HFFc6 (cell line): ENCODE measurements at regions not wholly inside any gene's neighbourhood (a gene's known extent, or its start where the extent isn't known, plus 50 kb on each side); places are given as distances from the start of the nearest gene placed in this dataset.

ENCODE experiments used
- DNase-seq: peaks from one replicate; pipeline ENCODE4 v3.0.0-alpha.2; 2018
- H3K27ac Mint-ChIP-seq: 2 replicates; pipeline ENCODE4 v1.8.0; 2020; ENCODE audit warnings: mild to moderate bottlenecking, mixed read lengths
- H3K27me3 Mint-ChIP-seq: 2 replicates; pipeline ENCODE4 v1.8.0; 2021; ENCODE audit warnings: mild to moderate bottlenecking, moderate library complexity, mixed read lengths; ENCODE audit not compliant: insufficient read depth
- H3K36me3 Mint-ChIP-seq: 2 replicates; pipeline ENCODE4 v1.8.0; 2021; ENCODE audit warnings: low read depth, mixed read lengths
- H3K4me1 Mint-ChIP-seq: 2 replicates; pipeline ENCODE4 v1.8.0; 2020; ENCODE audit warnings: low read depth, mixed read lengths
- H3K4me3 Mint-ChIP-seq: 2 replicates; pipeline ENCODE4 v1.8.0; 2020; ENCODE audit warnings: mild to moderate bottlenecking, moderate library complexity, mixed read lengths
- H3K9me3 Mint-ChIP-seq: 2 replicates; pipeline ENCODE4 v1.8.0; 2020; ENCODE audit warnings: mild to moderate bottlenecking, mixed read lengths
- CTCF ChIP-seq: fragments of 200-600 bp; sonication (generic); IDR thresholded peaks from 2 replicates; pipeline ENCODE4 v1.5.0; 2021; ENCODE audit warnings: antibody characterized with exemption, mild to moderate bottlenecking

- Mint-ChIP-seq H3K4me1 (peaks cover 65% of the 10 kb centered on the region), H3K9me3 (no peaks in the 10 kb centered on the region), H3K27me3 (no peaks in the 10 kb centered on the region), H3K27ac (peak overlapping the region; percentile 88; the same call in 1 of the 2 replicates), H3K4me3 (peak overlapping the region; percentile 30; the same call in 1 of the 2 replicates), H3K36me3 (peaks cover 5% of the 10 kb centered on the region; the same call in 1 of the 2 replicates)
- DNase-seq: no peak
- TF ChIP-seq CTCF: no peak
These were observed 167.9 kb downstream of the CAND1 start for GRCh38 chr12:67437011-67437410.

- no peak overlapping the region for H3K27ac Mint-ChIP-seq
- H3K4me1 Mint-ChIP-seq: peaks cover 46% of the 10 kb centered on the region
- H3K9me3 Mint-ChIP-seq: no peaks in the 10 kb centered on the region
- peaks cover 5% of the 10 kb centered on the region; the same call in 1 of the 2 replicates for H3K36me3 Mint-ChIP-seq
- DNase-seq: no peak
- no peaks in the 10 kb centered on the region; the same call in 1 of the 2 replicates for H3K27me3 Mint-ChIP-seq
- no peak overlapping the region for H3K4me3 Mint-ChIP-seq
- TF ChIP-seq CTCF: no peak
These were observed 170.5 kb downstream of the CAND1 start for GRCh38 chr12:67439611-67440010.

- peak; percentile 89 for TF ChIP-seq CTCF
- Mint-ChIP-seq H3K4me3 (peak overlapping the region; percentile 40; the same call in 1 of the 2 replicates), H3K9me3 (no peaks in the 10 kb centered on the region), H3K27me3 (peaks cover 2% of the 10 kb centered on the region), H3K4me1 (peaks cover 23% of the 10 kb centered on the region), H3K36me3 (peaks cover 5% of the 10 kb centered on the region; the same call in 1 of the 2 replicates), H3K27ac (peak overlapping the region; percentile 47)
- DNase-seq: peak; percentile 55
These were observed 172.7 kb downstream of the CAND1 start for GRCh38 chr12:67441736-67442346.

- no peak for DNase-seq
- H3K9me3 Mint-ChIP-seq: no peaks in the 10 kb centered on the region
These were observed 173.2 kb downstream of the CAND1 start for GRCh38 chr12:67442347-67442841.

GRCh38 chr12:67442896-67443295 is 173.7 kb downstream of the CAND1 start:
- Mint-ChIP-seq H3K27ac (no peak overlapping the region), H3K4me3 (no peak overlapping the region), H3K27me3 (peaks cover 2% of the 10 kb centered on the region), H3K36me3 (peaks cover 5% of the 10 kb centered on the region; the same call in 1 of the 2 replicates), H3K4me1 (peaks cover 14% of the 10 kb centered on the region), H3K9me3 (no peaks in the 10 kb centered on the region)
- no peak for DNase-seq
- no peak for TF ChIP-seq CTCF

More at GRCh38 chr12:67442347-67442841, 173.2 kb downstream of the CAND1 start:
- Mint-ChIP-seq H3K27ac (no peak overlapping the region), H3K4me1 (peaks cover 18% of the 10 kb centered on the region), H3K4me3 (no peak overlapping the region), H3K27me3 (peaks cover 2% of the 10 kb centered on the region), H3K36me3 (peaks cover 5% of the 10 kb centered on the region; the same call in 1 of the 2 replicates)
- TF ChIP-seq CTCF: no peak
